Body of pancreas (tissue), 4 donors: ENCODE measurements at regions not wholly inside any gene's neighbourhood (a gene's known extent, or its start where the extent isn't known, plus 50 kb on each side); places are given as distances from the start of the nearest gene placed in this dataset.

ENCODE experiments used
- CTCF ChIP-seq, 7 experiments: fragments of 450-650 bp in 4 of 7; fragments of 200-600 bp in 3 of 7; sonication (generic) in 3 of 7; IDR thresholded peaks; one replicate each; pipeline ENCODE4 v1.5.1; 2016 to 2019; ENCODE audit warnings: antibody characterized with exemption in 7 of 7
- POLR2A ChIP-seq, 3 donors: fragments of 450-650 bp; IDR thresholded peaks; one replicate each; pipeline ENCODE4 v1.6.1; 2016; ENCODE audit warnings: antibody characterized with exemption in 3 of 3, mild to moderate bottlenecking in 2 of 3

- TF ChIP-seq CTCF (IDR thresholded peaks at IDR 0.05) (no peak), POLR2A (IDR thresholded peaks at IDR 0.05) (no peak)
Measured at GRCh38 chr9:88326936-88327335, 61.3 kb upstream of the SPIN1 start.
